Common myeloid progenitor, CD34-positive (primary cell): ENCODE measurements at regions not wholly inside any gene's neighbourhood (a gene's known extent, or its start where the extent isn't known, plus 50 kb on each side); places are given as distances from the start of the nearest gene placed in this dataset.

Experiments used
- CTCF ChIA-PET: fragments of 350-600 bp; sonication (Branson Sonifier 250); formaldehyde crosslinking; loops from one replicate; lab custom pipeline; 2021; ENCODE audit warnings: antibody characterized with exemption; lab: Charles Lee
- POLR2A ChIA-PET: fragments of 350-600 bp; sonication (Branson Sonifier 250); formaldehyde crosslinking; loops from one replicate; lab custom pipeline; 2021; ENCODE audit warnings: antibody characterized with exemption; lab: Charles Lee
- DNase-seq, 3 donors: peaks; one replicate each; pipeline versions ENCODE4 v3.0.0 to v3.0.0-alpha.2; 2013
- H3K27ac ChIP-seq, 2 experiments: 1 replicate in 1 of 2; 2 replicates in 1 of 2; pipeline ENCODE4 v1.7.0; 2013; ENCODE audit warnings: inconsistent platforms in 2 of 2, low read length in 2 of 2, mild to moderate bottlenecking in 2 of 2, low read depth in 1 of 2, moderate library complexity in 1 of 2; ENCODE audit not compliant: severe bottlenecking in 2 of 2, insufficient read depth in 1 of 2, poor library complexity in 1 of 2
- H3K27me3 ChIP-seq, 5 experiments: replicated peaks in 2 of 5; 1 replicate in 3 of 5; 2 replicates in 2 of 5; pipeline versions ENCODE4 v1.6.1 to v1.7.0; 2013; ENCODE audit warnings: low read length in 4 of 5, mild to moderate bottlenecking in 2 of 5, moderate library complexity in 2 of 5, inconsistent platforms in 1 of 5; ENCODE audit not compliant: insufficient read depth in 5 of 5, control insufficient read depth in 4 of 5
- H3K36me3 ChIP-seq, 4 experiments: 1 replicate in 2 of 4; 2 replicates in 2 of 4; pipeline versions ENCODE4 v1.6.1 to v1.7.0; 2013; ENCODE audit warnings: low read length in 3 of 4, control low read depth in 1 of 4, mild to moderate bottlenecking in 1 of 4; ENCODE audit not compliant: control insufficient read depth in 4 of 4, insufficient read depth in 4 of 4
- H3K4me1 ChIP-seq, 4 experiments: 1 replicate in 3 of 4; 2 replicates in 1 of 4; pipeline versions ENCODE4 v1.6.1 to v1.7.1; 2013; ENCODE audit warnings: low read length in 3 of 4, mild to moderate bottlenecking in 3 of 4, control low read depth in 1 of 4, inconsistent platforms in 1 of 4, moderate library complexity in 1 of 4; ENCODE audit not compliant: control insufficient read depth in 4 of 4, insufficient read depth in 4 of 4; ENCODE audit errors: control extremely low read depth in 1 of 4
- H3K4me3 ChIP-seq, 7 experiments: 1 replicate in 4 of 7; 2 replicates in 3 of 7; pipeline versions ENCODE4 v1.5.1 to v1.7.0; 2013; ENCODE audit warnings: mild to moderate bottlenecking in 7 of 7, low read length in 6 of 7, moderate library complexity in 6 of 7, inconsistent platforms in 2 of 7, low read depth in 2 of 7, control low read depth in 1 of 7; ENCODE audit not compliant: insufficient read depth in 4 of 7, control insufficient read depth in 1 of 7; ENCODE audit errors: extremely low read depth in 1 of 7
- H3K9me3 ChIP-seq, 5 experiments: 1 replicate in 4 of 5; 2 replicates in 1 of 5; pipeline versions ENCODE4 v1.6.1 to v1.7.1; 2013; ENCODE audit warnings: low read length in 4 of 5, mild to moderate bottlenecking in 2 of 5, inconsistent platforms in 1 of 5, low read depth in 1 of 5, moderate library complexity in 1 of 5; ENCODE audit not compliant: control insufficient read depth in 4 of 5, insufficient read depth in 2 of 5; ENCODE audit errors: control extremely low read depth in 1 of 5
- WGBS: methylation state at CpG from one replicate; pipeline ENCODE4 v1.1.5; 2013; ENCODE audit not compliant: insufficient coverage; 5-methylcytosine and 5-hydroxymethylcytosine counted together

GRCh38 chr19:46955813-46956371, 63.7 kb upstream of the NPAS1 start:
- POLR2A ChIA-PET, result no interaction called here
- H3K27me3 ChIP-seq, result no peaks in the 10 kb centered on the region
- WGBS, result 56% methylated on average over 5 of the region's 6 CpGs
- peaks cover 0 to 5% (median 0%) of the 10 kb centered on the region in 5 experiments for H3K9me3 ChIP-seq
- peak overlapping the region in 4 of 7 experiments; percentile 66 to 81 (median 74) for H3K4me3 ChIP-seq
- DNase-seq, result no peak
- H3K4me1 ChIP-seq, result peaks cover 8 to 36% (median 23%) of the 10 kb centered on the region in 4 experiments
- CTCF ChIA-PET, result interaction anchor here (0.6 to 3.1 kb wide), 9 partner anchors 13 to 296 kb away, joined by 3 to 8 read pairs (median 4); no protein-coding TSS in a partner anchor
- H3K36me3 ChIP-seq, result peaks cover 0 to 15% (median 9%) of the 10 kb centered on the region in 4 experiments
- peak overlapping the region in 1 of 2 experiments; percentile 76 for H3K27ac ChIP-seq

GRCh38 chr19:46958532-46958931, 61.1 kb upstream of the NPAS1 start:
- ChIA-PET CTCF (interaction anchor here (1.2 kb wide), 1 partner anchor 50 kb away, joined by 3 read pairs; no protein-coding TSS in a partner anchor), POLR2A (interaction anchor here (0.5 kb wide), 1 partner anchor 519 kb away, joined by 3 read pairs; no protein-coding TSS in a partner anchor)
- no peak for DNase-seq
- 90% methylated on average over 6 of the region's 6 CpGs for WGBS
- H3K9me3 ChIP-seq, result peaks cover 0 to 5% (median 0%) of the 10 kb centered on the region in 5 experiments
- H3K27me3 ChIP-seq, result no peaks in the 10 kb centered on the region
- H3K27ac ChIP-seq, result no peak overlapping the region
- H3K4me3 ChIP-seq, result no peak overlapping the region
- H3K4me1 ChIP-seq, result peaks cover 8 to 29% (median 23%) of the 10 kb centered on the region in 4 experiments
- peaks cover 0 to 7% (median 3%) of the 10 kb centered on the region in 4 experiments for H3K36me3 ChIP-seq

- Histone ChIP-seq H3K27ac (no peak overlapping the region), H3K27me3 (no peaks in the 10 kb centered on the region), H3K36me3 (peaks cover 0 to 3% (median 0%) of the 10 kb centered on the region in 4 experiments), H3K4me3 (no peak overlapping the region), H3K4me1 (peaks cover 4 to 17% (median 15%) of the 10 kb centered on the region in 4 experiments), H3K9me3 (no peaks in the 10 kb centered on the region)
- WGBS, result 94% methylated on average over 4 of the region's 5 CpGs
- POLR2A ChIA-PET, result no interaction called here
- DNase-seq, result no peak
- CTCF ChIA-PET, result interaction anchor here (1.7 kb wide), 1 partner anchor 31 kb away, joined by 5 read pairs; no protein-coding TSS in a partner anchor
Measured at GRCh38 chr19:46959894-46960556, 59.6 kb upstream of the NPAS1 start.

GRCh38 chr19:46962030-46962570, 57.5 kb upstream of the NPAS1 start:
- 100% methylated on average over 1 of the region's 2 CpGs for WGBS
- Histone ChIP-seq H3K9me3 (no peaks in the 10 kb centered on the region), H3K4me1 (peaks cover 0 to 4% (median 2%) of the 10 kb centered on the region in 4 experiments), H3K36me3 (peaks cover 0 to 8% (median 0%) of the 10 kb centered on the region in 4 experiments), H3K4me3 (no peak overlapping the region), H3K27me3 (no peaks in the 10 kb centered on the region), H3K27ac (no peak overlapping the region)
- DNase-seq, result no peak
- POLR2A ChIA-PET, result no interaction called here
- CTCF ChIA-PET, result no interaction called here

- no peak for DNase-seq
- 98% methylated on average over 4 of the region's 7 CpGs for WGBS
- Histone ChIP-seq H3K36me3 (peaks cover 0 to 10% (median 1%) of the 10 kb centered on the region in 4 experiments), H3K27ac (no peak overlapping the region), H3K9me3 (no peaks in the 10 kb centered on the region), H3K4me3 (no peak overlapping the region), H3K4me1 (peaks cover 0 to 14% (median 12%) of the 10 kb centered on the region in 4 experiments), H3K27me3 (no peaks in the 10 kb centered on the region)
- CTCF ChIA-PET, result no interaction called here
- POLR2A ChIA-PET, result interaction anchor here (0.7 kb wide), 1 partner anchor 12 kb away, joined by 6 read pairs; no protein-coding TSS in a partner anchor
Measured at GRCh38 chr19:46963093-46963734, 56.4 kb upstream of the NPAS1 start.

- Histone ChIP-seq H3K4me3 (no peak overlapping the region), H3K4me1 (peaks cover 0 to 15% (median 12%) of the 10 kb centered on the region in 4 experiments), H3K27ac (no peak overlapping the region), H3K27me3 (no peaks in the 10 kb centered on the region), H3K36me3 (peaks cover 0 to 20% (median 7%) of the 10 kb centered on the region in 4 experiments), H3K9me3 (no peaks in the 10 kb centered on the region)
- DNase-seq, result peak in 2 of 3 donors; percentile 31 to 34
- ChIA-PET POLR2A (interaction anchor here (1.1 kb wide), 1 partner anchor 10 kb away, joined by 3 read pairs; no protein-coding TSS in a partner anchor), CTCF (interaction anchor here (1.6 kb wide), 1 partner anchor 25 kb away, joined by 4 read pairs; no protein-coding TSS in a partner anchor)
- 77% methylated on average over 7 of the region's 8 CpGs for WGBS
Measured at GRCh38 chr19:46967578-46968032, 52.0 kb upstream of the NPAS1 start.
